Activated CD8-positive, alpha-beta memory T cell treated with anti-CD3 and anti-CD28 coated beads, Interleukin-2, amount 10 ng/mL, durations not matched to agents 7 days and 5 days (primary cell): ENCODE measurements at regions not wholly inside any gene's neighbourhood (a gene's known extent, or its start where the extent isn't known, plus 50 kb on each side); places are given as distances from the start of the nearest gene placed in this dataset.

ENCODE experiments used
- ATAC-seq: fragments of 150-1000 bp; cut with Tn5 transposase; one replicate; pipeline ENCODE4 v1.10.0; 2021; ENCODE audit warnings: moderate library complexity
- CTCF ChIA-PET: fragments of 350-600 bp; sonication (Branson Sonifier 250); formaldehyde crosslinking; loops from one replicate; lab custom pipeline; 2021; ENCODE audit warnings: antibody characterized with exemption; lab: Charles Lee
- DNase-seq: peaks from one replicate; pipeline ENCODE4 v3.0.0-alpha.2; 2020
- H3K27ac Mint-ChIP-seq: one replicate; pipeline ENCODE4 v1.8.0; 2021; ENCODE audit warnings: mild to moderate bottlenecking, mixed read lengths
- H3K27me3 Mint-ChIP-seq: one replicate; pipeline ENCODE4 v1.8.0; 2021; ENCODE audit warnings: mixed read lengths
- H3K36me3 Mint-ChIP-seq: one replicate; pipeline ENCODE4 v1.8.0; 2021; ENCODE audit warnings: mild to moderate bottlenecking, mixed read lengths
- H3K4me1 Mint-ChIP-seq: one replicate; pipeline ENCODE4 v1.8.0; 2021; ENCODE audit warnings: mixed read lengths
- H3K4me3 Mint-ChIP-seq: one replicate; pipeline ENCODE4 v1.8.0; 2021; ENCODE audit warnings: mild to moderate bottlenecking, moderate library complexity, mixed read lengths
- H3K9me3 Mint-ChIP-seq: one replicate; pipeline ENCODE4 v1.8.0; 2022; ENCODE audit warnings: low read depth, mixed read lengths

GRCh38 chr12:60269611-60270269 is 673.9 kb downstream of the SLC16A7 start:
- DNase-seq, result no peak
- CTCF ChIA-PET, result no interaction called here
- no peak for ATAC-seq
- Mint-ChIP-seq H3K9me3 (peaks cover 7% of the 10 kb centered on the region), H3K27me3 (no peaks in the 10 kb centered on the region), H3K4me3 (no peak overlapping the region), H3K4me1 (no peaks in the 10 kb centered on the region), H3K27ac (no peak overlapping the region), H3K36me3 (no peaks in the 10 kb centered on the region)

- DNase-seq (no peak), ATAC-seq (no peak)
- no peaks in the 10 kb centered on the region for H3K27me3 Mint-ChIP-seq
- H3K27ac Mint-ChIP-seq, result no peak overlapping the region
- H3K36me3 Mint-ChIP-seq, result no peaks in the 10 kb centered on the region
- peaks cover 7% of the 10 kb centered on the region for H3K9me3 Mint-ChIP-seq
- no peak overlapping the region for H3K4me3 Mint-ChIP-seq
- CTCF ChIA-PET, result no interaction called here
- H3K4me1 Mint-ChIP-seq, result no peaks in the 10 kb centered on the region
Observed at GRCh38 chr12:60271816-60272215, 676.0 kb downstream of the SLC16A7 start.

GRCh38 chr12:60278209-60278608 is 682.4 kb downstream of the SLC16A7 start:
- Mint-ChIP-seq H3K27ac (no peak overlapping the region), H3K4me3 (no peak overlapping the region), H3K9me3 (no peaks in the 10 kb centered on the region), H3K27me3 (no peaks in the 10 kb centered on the region), H3K36me3 (no peaks in the 10 kb centered on the region), H3K4me1 (no peaks in the 10 kb centered on the region)
- no peak for DNase-seq
- CTCF ChIA-PET, result no interaction called here
- ATAC-seq, result no peak

GRCh38 chr12:60279221-60279620 is 683.4 kb downstream of the SLC16A7 start:
- CTCF ChIA-PET, result no interaction called here
- Mint-ChIP-seq H3K4me3 (no peak overlapping the region), H3K27ac (no peak overlapping the region), H3K4me1 (no peaks in the 10 kb centered on the region), H3K36me3 (no peaks in the 10 kb centered on the region), H3K9me3 (peaks cover 2% of the 10 kb centered on the region), H3K27me3 (no peaks in the 10 kb centered on the region)
- ATAC-seq (no peak), DNase-seq (no peak)

GRCh38 chr12:60281522-60281921 is 685.7 kb downstream of the SLC16A7 start:
- Mint-ChIP-seq H3K9me3 (peaks cover 2% of the 10 kb centered on the region), H3K27me3 (no peaks in the 10 kb centered on the region), H3K4me1 (no peaks in the 10 kb centered on the region), H3K4me3 (no peak overlapping the region), H3K27ac (no peak overlapping the region), H3K36me3 (no peaks in the 10 kb centered on the region)
- DNase-seq, result no peak
- CTCF ChIA-PET, result no interaction called here
- no peak for ATAC-seq

- Mint-ChIP-seq H3K36me3 (no peaks in the 10 kb centered on the region), H3K4me3 (no peak overlapping the region), H3K4me1 (no peaks in the 10 kb centered on the region), H3K9me3 (peaks cover 14% of the 10 kb centered on the region), H3K27ac (no peak overlapping the region), H3K27me3 (no peaks in the 10 kb centered on the region)
- ATAC-seq (no peak), DNase-seq (no peak)
- CTCF ChIA-PET, result no interaction called here
Observed at GRCh38 chr12:60290532-60290931, 694.7 kb downstream of the SLC16A7 start.

- Mint-ChIP-seq H3K4me1 (no peaks in the 10 kb centered on the region), H3K4me3 (no peak overlapping the region), H3K27ac (no peak overlapping the region), H3K36me3 (no peaks in the 10 kb centered on the region), H3K27me3 (no peaks in the 10 kb centered on the region), H3K9me3 (peaks cover 3% of the 10 kb centered on the region)
- CTCF ChIA-PET, result no interaction called here
- DNase-seq (no peak), ATAC-seq (no peak)
Observed at GRCh38 chr12:60308366-60308991, 712.6 kb downstream of the SLC16A7 start.

GRCh38 chr12:60311940-60312339 is 716.1 kb downstream of the SLC16A7 start:
- Mint-ChIP-seq H3K27me3 (no peaks in the 10 kb centered on the region), H3K9me3 (peaks cover 6% of the 10 kb centered on the region), H3K4me3 (no peak overlapping the region), H3K27ac (no peak overlapping the region), H3K4me1 (no peaks in the 10 kb centered on the region), H3K36me3 (no peaks in the 10 kb centered on the region)
- CTCF ChIA-PET, result no interaction called here
- DNase-seq, result no peak
- no peak for ATAC-seq

GRCh38 chr12:60317361-60317760 is 721.5 kb downstream of the SLC16A7 start:
- no peak overlapping the region for H3K4me3 Mint-ChIP-seq
- CTCF ChIA-PET, result no interaction called here
- H3K9me3 Mint-ChIP-seq, result peaks cover 9% of the 10 kb centered on the region
- no peaks in the 10 kb centered on the region for H3K4me1 Mint-ChIP-seq
- no peaks in the 10 kb centered on the region for H3K36me3 Mint-ChIP-seq
- no peak overlapping the region for H3K27ac Mint-ChIP-seq
- no peak for DNase-seq
- no peak for ATAC-seq
- H3K27me3 Mint-ChIP-seq, result no peaks in the 10 kb centered on the region

GRCh38 chr12:60324746-60325145 is 728.9 kb downstream of the SLC16A7 start:
- Mint-ChIP-seq H3K27ac (no peak overlapping the region), H3K9me3 (peaks cover 4% of the 10 kb centered on the region), H3K27me3 (no peaks in the 10 kb centered on the region), H3K36me3 (no peaks in the 10 kb centered on the region), H3K4me1 (no peaks in the 10 kb centered on the region), H3K4me3 (no peak overlapping the region)
- CTCF ChIA-PET, result no interaction called here
- DNase-seq (no peak), ATAC-seq (no peak)

- Mint-ChIP-seq H3K4me1 (no peaks in the 10 kb centered on the region), H3K27me3 (no peaks in the 10 kb centered on the region), H3K36me3 (no peaks in the 10 kb centered on the region), H3K4me3 (no peak overlapping the region), H3K27ac (no peak overlapping the region), H3K9me3 (peaks cover 4% of the 10 kb centered on the region)
- DNase-seq (no peak), ATAC-seq (no peak)
- CTCF ChIA-PET, result no interaction called here
Observed at GRCh38 chr12:60333461-60333860, 737.6 kb downstream of the SLC16A7 start.

- CTCF ChIA-PET, result no interaction called here
- DNase-seq (no peak), ATAC-seq (no peak)
- H3K27me3 Mint-ChIP-seq, result no peaks in the 10 kb centered on the region
- H3K4me1 Mint-ChIP-seq, result no peaks in the 10 kb centered on the region
- no peaks in the 10 kb centered on the region for H3K36me3 Mint-ChIP-seq
- H3K4me3 Mint-ChIP-seq, result no peak overlapping the region
- no peak overlapping the region for H3K27ac Mint-ChIP-seq
- peaks cover 4% of the 10 kb centered on the region for H3K9me3 Mint-ChIP-seq
Observed at GRCh38 chr12:60335745-60336144, 739.9 kb downstream of the SLC16A7 start.

GRCh38 chr12:60337839-60338549 is 742.2 kb downstream of the SLC16A7 start:
- DNase-seq (no peak), ATAC-seq (no peak)
- no peaks in the 10 kb centered on the region for H3K36me3 Mint-ChIP-seq
- no peaks in the 10 kb centered on the region for H3K4me1 Mint-ChIP-seq
- no peak overlapping the region for H3K27ac Mint-ChIP-seq
- H3K9me3 Mint-ChIP-seq, result peaks cover 4% of the 10 kb centered on the region
- CTCF ChIA-PET, result no interaction called here
- no peaks in the 10 kb centered on the region for H3K27me3 Mint-ChIP-seq
- no peak overlapping the region for H3K4me3 Mint-ChIP-seq

- Mint-ChIP-seq H3K9me3 (peaks cover 2% of the 10 kb centered on the region), H3K27me3 (no peaks in the 10 kb centered on the region), H3K36me3 (no peaks in the 10 kb centered on the region), H3K4me1 (no peaks in the 10 kb centered on the region), H3K27ac (no peak overlapping the region), H3K4me3 (no peak overlapping the region)
- ATAC-seq (no peak), DNase-seq (no peak)
- CTCF ChIA-PET, result no interaction called here
Observed at GRCh38 chr12:60345442-60345841, 749.6 kb downstream of the SLC16A7 start.
